Cardiac muscle cell (in vitro differentiated cells and primary cell): ENCODE measurements at regions not wholly inside any gene's neighbourhood (a gene's known extent, or its start where the extent isn't known, plus 50 kb on each side); places are given as distances from the start of the nearest gene placed in this dataset.

Experiments used
- DNase-seq, 2 donors: peaks; one replicate each; pipeline versions ENCODE4 v3.0.0 to v3.0.0-alpha.2; 2010 to 2017; ENCODE audit warnings: low read depth in 1 of 2, low spot score in 1 of 2
- H3K27ac ChIP-seq: fragments of 200-600 bp; sonication (generic); 2 replicates; pipeline ENCODE4 v1.5.1; 2016
- H3K27me3 ChIP-seq: fragments of 200-600 bp; sonication (generic); 2 replicates; pipeline ENCODE4 v1.6.0; 2016; ENCODE audit warnings: control low read depth
- H3K36me3 ChIP-seq: fragments of 200-600 bp; sonication (generic); 2 replicates; pipeline ENCODE4 v1.5.1; 2016; ENCODE audit warnings: control low read depth
- H3K4me1 ChIP-seq: fragments of 200-600 bp; sonication (generic); 2 replicates; pipeline ENCODE4 v1.8.1; 2017; ENCODE audit warnings: low read depth, mild to moderate bottlenecking, mixed run types
- H3K4me3 ChIP-seq: fragments of 200-600 bp; sonication (generic); 2 replicates; pipeline ENCODE4 v1.5.1; 2016; ENCODE audit warnings: mild to moderate bottlenecking
- H3K9me3 ChIP-seq: fragments of 200-600 bp; sonication (generic); 2 replicates; pipeline ENCODE4 v1.5.1; 2017; ENCODE audit warnings: low read depth, mild to moderate bottlenecking, control low read depth
- TF ChIP-seq, protein P1 (sequence below): IDR thresholded peaks from 2 replicates; pipeline ENCODE4 v1.5.1; 2012; ENCODE audit warnings: low read depth, mild to moderate bottlenecking, low read length

GRCh38 chr11:114972105-114972504 is 293.8 kb downstream of the NXPE2 start:
- DNase-seq: no peak
- H3K36me3 ChIP-seq: no peaks in the 10 kb centered on the region
- H3K27ac ChIP-seq: no peak overlapping the region
- H3K9me3 ChIP-seq: no peaks in the 10 kb centered on the region
- TF ChIP-seq, protein P1, sequence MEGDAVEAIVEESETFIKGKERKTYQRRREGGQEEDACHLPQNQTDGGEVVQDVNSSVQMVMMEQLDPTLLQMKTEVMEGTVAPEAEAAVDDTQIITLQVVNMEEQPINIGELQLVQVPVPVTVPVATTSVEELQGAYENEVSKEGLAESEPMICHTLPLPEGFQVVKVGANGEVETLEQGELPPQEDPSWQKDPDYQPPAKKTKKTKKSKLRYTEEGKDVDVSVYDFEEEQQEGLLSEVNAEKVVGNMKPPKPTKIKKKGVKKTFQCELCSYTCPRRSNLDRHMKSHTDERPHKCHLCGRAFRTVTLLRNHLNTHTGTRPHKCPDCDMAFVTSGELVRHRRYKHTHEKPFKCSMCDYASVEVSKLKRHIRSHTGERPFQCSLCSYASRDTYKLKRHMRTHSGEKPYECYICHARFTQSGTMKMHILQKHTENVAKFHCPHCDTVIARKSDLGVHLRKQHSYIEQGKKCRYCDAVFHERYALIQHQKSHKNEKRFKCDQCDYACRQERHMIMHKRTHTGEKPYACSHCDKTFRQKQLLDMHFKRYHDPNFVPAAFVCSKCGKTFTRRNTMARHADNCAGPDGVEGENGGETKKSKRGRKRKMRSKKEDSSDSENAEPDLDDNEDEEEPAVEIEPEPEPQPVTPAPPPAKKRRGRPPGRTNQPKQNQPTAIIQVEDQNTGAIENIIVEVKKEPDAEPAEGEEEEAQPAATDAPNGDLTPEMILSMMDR: no peak
- H3K4me3 ChIP-seq: no peak overlapping the region
- H3K4me1 ChIP-seq: no peaks in the 10 kb centered on the region
- no peaks in the 10 kb centered on the region for H3K27me3 ChIP-seq

GRCh38 chr11:114977651-114978050 is 299.3 kb downstream of the NXPE2 start:
- Histone ChIP-seq H3K9me3 (no peaks in the 10 kb centered on the region), H3K4me1 (no peaks in the 10 kb centered on the region), H3K27me3 (no peaks in the 10 kb centered on the region), H3K36me3 (no peaks in the 10 kb centered on the region), H3K4me3 (no peak overlapping the region), H3K27ac (no peak overlapping the region)
- TF ChIP-seq, protein P1: no peak
- DNase-seq: no peak

DNA sequence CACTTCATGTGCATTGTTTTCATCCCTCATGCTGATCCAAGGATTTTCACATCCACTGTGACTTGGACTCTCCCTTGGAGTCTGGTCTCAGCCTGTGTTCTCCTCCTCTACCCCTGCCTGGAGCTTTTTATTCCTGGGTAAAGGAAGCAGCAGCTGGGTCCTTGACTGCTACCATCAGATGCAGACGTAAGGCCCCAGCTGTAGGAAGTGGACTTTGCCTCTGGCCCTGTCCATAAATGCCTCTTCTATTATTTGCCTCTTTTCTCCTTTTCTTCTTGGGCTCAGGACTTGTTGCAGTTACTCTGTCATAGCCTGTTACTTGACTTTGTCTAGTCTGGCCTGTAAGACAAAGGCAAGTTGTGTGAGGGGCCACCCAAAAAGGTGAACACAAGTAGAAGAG is 303.8 kb downstream of the NXPE2 start:
- no peaks in the 10 kb centered on the region for H3K4me1 ChIP-seq

GRCh38 chr11:114984611-114985163 is 306.4 kb downstream of the NXPE2 start:
- TF ChIP-seq, protein P1: no peak
- Histone ChIP-seq H3K27ac (no peak overlapping the region), H3K27me3 (no peaks in the 10 kb centered on the region), H3K4me3 (no peak overlapping the region), H3K4me1 (no peaks in the 10 kb centered on the region), H3K9me3 (no peaks in the 10 kb centered on the region), H3K36me3 (no peaks in the 10 kb centered on the region)
- no peak for DNase-seq

More for the DNA sequence above, 303.8 kb downstream of the NXPE2 start:
- H3K4me3 ChIP-seq: no peak overlapping the region
- TF ChIP-seq, protein P1: no peak
- DNase-seq: no peak
- no peaks in the 10 kb centered on the region for H3K27me3 ChIP-seq
- H3K9me3 ChIP-seq: no peaks in the 10 kb centered on the region
- H3K36me3 ChIP-seq: no peaks in the 10 kb centered on the region
- no peak overlapping the region for H3K27ac ChIP-seq

DNA sequence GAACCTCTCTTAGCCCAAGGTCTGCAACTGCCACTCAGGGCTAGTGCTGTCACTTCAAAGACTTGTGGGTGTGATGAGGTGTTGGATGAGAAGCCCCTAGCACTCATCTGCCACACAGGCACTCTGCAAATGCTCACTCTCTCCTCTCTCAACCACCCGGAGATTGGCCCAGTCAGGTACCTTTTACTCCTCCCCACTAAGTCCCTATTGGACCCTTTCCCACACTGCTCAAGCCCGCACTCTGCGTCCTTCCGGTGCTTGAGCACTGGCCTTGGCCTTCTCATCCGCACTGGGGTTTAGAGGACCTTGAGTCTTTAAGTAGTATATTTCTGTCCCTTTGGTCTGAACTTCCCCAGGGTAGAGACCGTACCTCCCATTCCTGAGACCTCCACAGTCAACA is 308.0 kb downstream of the NXPE2 start:
- no peak for DNase-seq

More for the DNA sequence above, 308.0 kb downstream of the NXPE2 start:
- no peaks in the 10 kb centered on the region for H3K9me3 ChIP-seq
- no peaks in the 10 kb centered on the region for H3K36me3 ChIP-seq
- TF ChIP-seq, protein P1: no peak
- no peaks in the 10 kb centered on the region for H3K4me1 ChIP-seq
- H3K27ac ChIP-seq: no peak overlapping the region
- no peak overlapping the region for H3K4me3 ChIP-seq
- H3K27me3 ChIP-seq: no peaks in the 10 kb centered on the region
